ENCODE measurements at regions not wholly inside any gene's neighbourhood (a gene's known extent, or its start where the extent isn't known, plus 50 kb on each side); places are given as distances from the start of the nearest gene placed in this dataset.
"Not testable (repeated sequence)": the region's sequence is repeated elsewhere in the genome, so short reads cannot be mapped to it uniquely, and the experiment has no call there.

DNA sequence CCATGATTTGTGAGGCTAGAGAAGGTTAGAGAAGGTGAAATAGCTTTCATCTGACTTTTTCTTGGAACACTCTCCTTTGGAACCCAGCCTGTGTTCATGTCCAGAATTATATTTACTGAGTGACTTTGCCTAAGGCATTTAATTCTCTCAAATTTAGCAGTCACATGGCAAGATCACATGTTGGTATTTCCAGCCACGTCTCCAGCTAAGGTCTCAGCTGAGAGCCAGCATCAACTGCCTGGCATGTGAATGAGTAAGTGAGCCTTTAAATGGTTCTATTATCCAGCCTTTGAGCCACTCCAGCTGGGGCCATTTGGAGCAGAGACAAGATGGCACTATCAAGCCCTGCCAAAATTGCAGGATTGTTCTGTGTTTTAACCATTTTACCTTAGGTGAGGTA, 130.2 kb upstream of the SGO1 start:
- no peak for DNase-seq (ENCODE audit: low spot score)
- TF ChIP-seq, protein P1, sequence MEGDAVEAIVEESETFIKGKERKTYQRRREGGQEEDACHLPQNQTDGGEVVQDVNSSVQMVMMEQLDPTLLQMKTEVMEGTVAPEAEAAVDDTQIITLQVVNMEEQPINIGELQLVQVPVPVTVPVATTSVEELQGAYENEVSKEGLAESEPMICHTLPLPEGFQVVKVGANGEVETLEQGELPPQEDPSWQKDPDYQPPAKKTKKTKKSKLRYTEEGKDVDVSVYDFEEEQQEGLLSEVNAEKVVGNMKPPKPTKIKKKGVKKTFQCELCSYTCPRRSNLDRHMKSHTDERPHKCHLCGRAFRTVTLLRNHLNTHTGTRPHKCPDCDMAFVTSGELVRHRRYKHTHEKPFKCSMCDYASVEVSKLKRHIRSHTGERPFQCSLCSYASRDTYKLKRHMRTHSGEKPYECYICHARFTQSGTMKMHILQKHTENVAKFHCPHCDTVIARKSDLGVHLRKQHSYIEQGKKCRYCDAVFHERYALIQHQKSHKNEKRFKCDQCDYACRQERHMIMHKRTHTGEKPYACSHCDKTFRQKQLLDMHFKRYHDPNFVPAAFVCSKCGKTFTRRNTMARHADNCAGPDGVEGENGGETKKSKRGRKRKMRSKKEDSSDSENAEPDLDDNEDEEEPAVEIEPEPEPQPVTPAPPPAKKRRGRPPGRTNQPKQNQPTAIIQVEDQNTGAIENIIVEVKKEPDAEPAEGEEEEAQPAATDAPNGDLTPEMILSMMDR (IDR thresholded peaks at IDR 0.05; ENCODE audit: extremely low read depth, missing control alignments) = no peak

DNA sequence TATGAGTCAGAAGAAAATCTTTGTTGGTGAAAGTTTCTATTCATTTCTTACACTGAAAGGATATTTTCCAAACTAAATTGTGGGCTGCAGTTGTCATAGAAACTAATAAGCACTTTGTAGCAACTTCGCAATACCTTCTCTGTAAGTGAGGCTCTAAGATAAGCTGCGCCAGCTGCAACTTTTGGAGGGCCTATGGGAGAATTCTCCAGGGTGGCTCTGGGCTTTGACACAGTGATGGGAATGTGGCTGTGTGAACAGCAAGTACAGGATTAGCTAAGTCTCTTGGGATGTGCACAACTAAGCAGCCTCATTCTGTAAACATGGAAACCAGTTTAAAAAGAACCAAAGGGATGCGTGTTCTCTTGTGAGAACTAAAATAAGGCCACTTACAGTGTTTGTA, 124.6 kb upstream of the SGO1 start:
- TF ChIP-seq, protein P1 (IDR thresholded peaks at IDR 0.05; ENCODE audit: extremely low read depth, missing control alignments) = no peak

DNA sequence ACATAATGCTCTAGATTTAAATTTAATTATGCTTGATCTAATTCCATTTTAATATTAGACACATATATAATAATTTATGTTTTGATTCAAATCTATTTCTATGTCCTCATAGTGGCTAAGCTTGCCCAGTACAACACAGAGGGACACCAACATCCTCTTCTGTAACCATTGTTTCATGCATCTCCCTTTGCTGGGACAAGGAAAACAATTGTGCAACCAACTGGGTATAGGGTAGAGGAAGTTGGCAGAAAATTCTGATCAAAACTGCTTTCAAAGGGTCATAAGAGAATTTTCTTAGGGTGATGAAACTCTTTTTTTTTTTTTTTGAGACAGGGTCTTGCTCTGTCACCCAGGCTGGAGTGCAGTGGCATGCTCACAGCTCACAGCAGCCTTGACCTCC, 121.4 kb upstream of the SGO1 start:
- no peak for DNase-seq (ENCODE audit: low spot score)
- TF ChIP-seq, protein P1 (IDR thresholded peaks at IDR 0.05; ENCODE audit: extremely low read depth, missing control alignments) = no peak

More for the DNA sequence above, 124.6 kb upstream of the SGO1 start:
- no peak for DNase-seq (ENCODE audit: low spot score)

DNA sequence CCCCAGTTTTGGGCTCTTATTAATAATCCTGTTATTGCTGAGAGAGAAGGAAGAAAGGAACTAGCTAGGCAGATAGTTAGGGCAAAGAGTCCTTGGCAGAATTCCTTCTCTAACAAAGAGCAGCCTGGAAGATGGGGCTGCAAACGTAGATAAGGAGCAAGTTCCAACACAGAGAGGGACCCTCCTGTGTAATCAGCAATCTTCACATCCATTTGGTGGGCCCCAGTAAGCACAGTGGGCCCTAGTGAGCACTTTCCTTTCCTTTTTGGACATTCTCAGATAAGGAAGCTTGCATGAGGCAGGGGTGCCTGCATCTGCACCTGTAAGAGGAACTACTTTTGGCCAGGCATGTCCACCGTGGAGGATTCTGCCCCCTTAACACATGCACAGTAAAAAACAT, 119.6 kb upstream of the SGO1 start:
- no peak for DNase-seq (ENCODE audit: low spot score)
- TF ChIP-seq, protein P1 (IDR thresholded peaks at IDR 0.05; ENCODE audit: extremely low read depth, missing control alignments) = no peak

DNA sequence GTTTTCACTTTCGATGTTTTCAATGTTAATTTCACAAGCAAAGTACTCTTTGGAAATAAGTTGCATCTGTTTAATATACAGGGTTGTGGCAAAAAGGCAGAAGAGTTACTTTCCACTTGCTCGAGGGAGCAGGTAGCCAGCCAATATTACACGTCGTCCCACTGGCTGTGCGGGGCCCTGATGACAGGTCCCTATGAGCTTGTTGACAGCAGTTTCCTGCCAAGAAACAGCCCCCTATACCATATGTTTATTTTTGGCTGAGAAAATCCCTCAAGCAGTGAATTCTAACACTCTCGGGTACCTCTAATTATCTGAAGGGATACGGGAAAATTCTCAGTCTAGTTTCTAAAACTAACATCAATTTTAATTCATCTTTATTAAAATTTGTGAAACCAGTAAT, 116.8 kb upstream of the SGO1 start:
- TF ChIP-seq, protein P1 (IDR thresholded peaks at IDR 0.05; ENCODE audit: extremely low read depth, missing control alignments) = no peak
- DNase-seq (ENCODE audit: low spot score) = no peak

DNA sequence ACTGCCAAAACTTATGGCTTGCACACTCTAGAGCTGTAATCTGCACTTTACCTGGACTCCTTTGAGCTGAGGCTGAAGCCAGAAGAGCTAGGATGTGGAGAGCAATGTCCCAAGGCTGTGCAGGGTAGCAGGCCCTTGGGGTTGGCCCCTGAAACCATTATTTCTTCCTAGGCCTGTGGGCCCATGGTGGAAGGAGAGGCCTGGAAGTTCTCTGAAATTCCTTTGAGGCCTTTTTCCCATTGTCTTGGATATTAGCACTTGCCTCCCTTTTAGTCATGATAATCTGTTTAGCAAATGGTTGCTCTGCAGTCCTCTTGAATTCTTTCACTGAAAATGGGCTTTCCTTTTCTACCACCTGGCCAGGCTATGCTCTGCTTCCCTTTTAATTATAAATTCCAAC, 102.0 kb upstream of the SGO1 start:
- no peak for DNase-seq (ENCODE audit: low spot score)
- TF ChIP-seq, protein P1 (IDR thresholded peaks at IDR 0.05; ENCODE audit: extremely low read depth, missing control alignments) = no peak

DNA sequence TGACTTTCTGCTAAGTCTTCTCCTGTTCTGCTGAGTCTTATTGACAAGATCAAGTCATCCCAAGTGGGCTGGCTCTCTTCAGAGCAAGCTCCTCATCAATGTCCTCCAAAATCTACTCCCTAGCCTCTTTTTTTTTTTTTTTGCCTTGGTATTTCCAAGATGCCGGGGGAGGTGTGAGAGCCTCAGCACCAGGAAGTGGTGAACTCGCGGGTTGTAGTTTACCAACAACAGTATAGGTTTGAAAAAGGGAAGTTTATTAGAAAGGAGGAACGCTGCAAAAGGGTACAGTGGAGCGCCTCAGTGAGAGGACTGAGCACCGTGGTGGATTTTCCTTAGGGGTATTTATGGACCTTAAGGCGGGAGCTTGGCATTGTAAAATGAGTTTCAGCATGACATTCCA, 94.3 kb upstream of the SGO1 start:
- TF ChIP-seq, protein P1 (IDR thresholded peaks at IDR 0.05; ENCODE audit: extremely low read depth, missing control alignments) = no peak
- no peak for DNase-seq (ENCODE audit: low spot score)

DNA sequence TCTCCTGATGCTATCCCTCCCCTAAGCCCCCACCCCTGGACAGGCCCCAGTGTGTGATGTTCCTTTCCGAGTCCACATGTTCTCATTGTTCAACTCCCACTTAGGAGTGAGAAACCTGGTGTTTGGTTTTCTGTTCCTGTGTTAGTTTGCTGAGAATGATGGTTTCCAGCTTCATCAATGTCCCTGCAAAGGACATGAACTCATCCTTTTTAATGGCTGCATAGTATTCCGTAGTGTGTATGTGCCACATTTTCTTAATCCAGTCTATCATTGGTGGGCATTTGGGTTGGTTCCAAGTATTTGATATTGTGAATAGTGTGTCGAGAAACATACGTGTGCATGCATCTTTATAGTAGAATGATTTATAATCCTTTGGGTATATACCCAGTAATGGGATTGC, 80.0 kb upstream of the SGO1 start:
- DNase-seq (ENCODE audit: low spot score) = not testable (repeated sequence)

Measured in GM20000 (cell line).